ENCODE measurements at regions not wholly inside any gene's neighbourhood (a gene's known extent, or its start where the extent isn't known, plus 50 kb on each side); places are given as distances from the start of the nearest gene placed in this dataset.

DNA sequence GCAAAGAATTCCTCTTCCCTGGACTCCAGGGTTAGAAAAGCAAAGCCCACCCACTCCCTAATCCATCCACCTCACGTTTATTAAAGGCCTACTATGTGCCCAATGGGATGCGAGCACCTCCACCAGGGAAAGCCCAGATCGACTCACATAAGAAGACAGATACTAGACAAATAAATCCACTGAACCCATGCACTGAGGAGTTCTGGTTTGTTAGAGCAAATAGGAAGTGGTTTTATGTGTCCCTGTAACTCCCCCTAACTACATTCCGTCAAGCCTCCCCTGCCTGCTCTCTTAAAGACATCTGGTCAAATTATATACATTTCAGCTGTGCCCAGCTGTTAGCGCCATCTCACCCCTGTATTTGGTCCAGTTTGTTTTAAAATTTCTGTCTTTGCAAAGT lies 218.5 kb upstream of the RPL38 start:
- no peak overlapping the region for H3K27ac ChIP-seq
- H3K4me3 ChIP-seq, result no peak overlapping the region
- 28 to 48% methylated on average over 3 to 5 of the region's 5 CpGs for WGBS, 2 donors (ENCODE audit: low coverage in 1 of 2)
- H3K27me3 ChIP-seq, result peaks cover 71% of the 10 kb centered on the region
- H3K36me3 ChIP-seq, result no peaks in the 10 kb centered on the region
- no peaks in the 10 kb centered on the region for H3K4me1 ChIP-seq
- TF ChIP-seq POLR2A (IDR thresholded peaks at IDR 0.05), result no peak
- no peak for TF ChIP-seq POLR2AphosphoS5 (IDR thresholded peaks at IDR 0.05)
- TF ChIP-seq, protein P1, sequence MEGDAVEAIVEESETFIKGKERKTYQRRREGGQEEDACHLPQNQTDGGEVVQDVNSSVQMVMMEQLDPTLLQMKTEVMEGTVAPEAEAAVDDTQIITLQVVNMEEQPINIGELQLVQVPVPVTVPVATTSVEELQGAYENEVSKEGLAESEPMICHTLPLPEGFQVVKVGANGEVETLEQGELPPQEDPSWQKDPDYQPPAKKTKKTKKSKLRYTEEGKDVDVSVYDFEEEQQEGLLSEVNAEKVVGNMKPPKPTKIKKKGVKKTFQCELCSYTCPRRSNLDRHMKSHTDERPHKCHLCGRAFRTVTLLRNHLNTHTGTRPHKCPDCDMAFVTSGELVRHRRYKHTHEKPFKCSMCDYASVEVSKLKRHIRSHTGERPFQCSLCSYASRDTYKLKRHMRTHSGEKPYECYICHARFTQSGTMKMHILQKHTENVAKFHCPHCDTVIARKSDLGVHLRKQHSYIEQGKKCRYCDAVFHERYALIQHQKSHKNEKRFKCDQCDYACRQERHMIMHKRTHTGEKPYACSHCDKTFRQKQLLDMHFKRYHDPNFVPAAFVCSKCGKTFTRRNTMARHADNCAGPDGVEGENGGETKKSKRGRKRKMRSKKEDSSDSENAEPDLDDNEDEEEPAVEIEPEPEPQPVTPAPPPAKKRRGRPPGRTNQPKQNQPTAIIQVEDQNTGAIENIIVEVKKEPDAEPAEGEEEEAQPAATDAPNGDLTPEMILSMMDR (IDR thresholded peaks at IDR 0.05), result no peak
- TF ChIP-seq EP300 (IDR thresholded peaks at IDR 0.05), result no peak
- no peaks in the 10 kb centered on the region for H3K9me3 ChIP-seq
- no peak for ATAC-seq

- ATAC-seq, result no peak
- peaks cover 71% of the 10 kb centered on the region for H3K27me3 ChIP-seq
- H3K27ac ChIP-seq, result no peak overlapping the region
- H3K36me3 ChIP-seq, result no peaks in the 10 kb centered on the region
- no peaks in the 10 kb centered on the region for H3K9me3 ChIP-seq
- WGBS, 2 donors (ENCODE audit: low coverage in 1 of 2), result 80% methylated on average over 1 of the region's 11 CpGs; no CpG with 5 or more reads in 1 of the 2 donors
- H3K4me1 ChIP-seq, result no peaks in the 10 kb centered on the region
- no peak overlapping the region for H3K4me3 ChIP-seq
- TF ChIP-seq POLR2A (IDR thresholded peaks at IDR 0.05) (no peak), EP300 (IDR thresholded peaks at IDR 0.05) (no peak), POLR2AphosphoS5 (IDR thresholded peaks at IDR 0.05) (no peak)
- TF ChIP-seq, protein P1 (IDR thresholded peaks at IDR 0.05), result no peak
Measured at GRCh38 chr17:73985466-73986015, 217.9 kb upstream of the RPL38 start.

DNA sequence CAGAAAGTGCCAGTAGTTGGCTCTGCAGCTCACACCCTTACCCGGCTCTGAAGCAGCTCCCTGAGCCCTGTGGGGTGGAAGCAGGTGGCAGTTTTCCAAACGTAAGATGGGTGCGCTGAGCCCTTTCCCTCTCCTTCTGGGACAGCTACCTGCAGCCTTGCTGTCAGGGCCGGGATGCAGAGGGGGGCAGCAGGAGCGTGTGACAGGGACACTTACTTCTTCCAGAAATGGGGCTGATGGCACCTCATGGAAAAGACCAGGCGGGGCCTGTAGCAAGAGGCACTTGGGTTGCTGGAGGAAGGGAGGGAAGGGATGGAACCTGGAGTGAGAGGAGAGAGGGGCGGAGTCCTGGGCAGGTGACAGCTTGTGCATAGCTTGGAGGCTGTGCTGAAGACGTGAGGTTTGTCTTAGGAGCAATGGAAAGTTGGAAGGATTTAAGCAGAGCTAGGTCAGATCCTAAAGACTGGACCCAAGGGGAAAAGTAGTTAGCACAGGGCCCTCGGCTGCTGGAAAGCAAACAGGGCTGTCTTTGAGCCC lies 216.8 kb upstream of the RPL38 start:
- 73 to 74% methylated on average over 4 to 5 of the region's 9 CpGs for WGBS, 2 donors (ENCODE audit: low coverage in 1 of 2)
- no peak for ATAC-seq
- H3K27me3 ChIP-seq, result peaks cover 72% of the 10 kb centered on the region
- H3K27ac ChIP-seq, result no peak overlapping the region
- H3K4me1 ChIP-seq, result no peaks in the 10 kb centered on the region
- no peaks in the 10 kb centered on the region for H3K9me3 ChIP-seq
- TF ChIP-seq POLR2A (IDR thresholded peaks at IDR 0.05), result no peak
- no peak for TF ChIP-seq POLR2AphosphoS5 (IDR thresholded peaks at IDR 0.05)
- TF ChIP-seq EP300 (IDR thresholded peaks at IDR 0.05), result no peak
- TF ChIP-seq, protein P1 (IDR thresholded peaks at IDR 0.05), result no peak
- H3K4me3 ChIP-seq, result no peak overlapping the region
- no peaks in the 10 kb centered on the region for H3K36me3 ChIP-seq

- Histone ChIP-seq H3K27ac (no peak overlapping the region), H3K36me3 (no peaks in the 10 kb centered on the region), H3K9me3 (no peaks in the 10 kb centered on the region), H3K4me3 (no peak overlapping the region), H3K4me1 (no peaks in the 10 kb centered on the region), H3K27me3 (peaks cover 71% of the 10 kb centered on the region)
- WGBS, 2 donors (ENCODE audit: low coverage in 1 of 2), result no CpG with 5 or more reads among the region's 9 CpGs
- ATAC-seq, result no peak
- no peak for TF ChIP-seq POLR2AphosphoS5 (IDR thresholded peaks at IDR 0.05)
- TF ChIP-seq EP300 (IDR thresholded peaks at IDR 0.05), result no peak
- TF ChIP-seq, protein P1 (IDR thresholded peaks at IDR 0.05), result no peak
- no peak for TF ChIP-seq POLR2A (IDR thresholded peaks at IDR 0.05)
Measured at GRCh38 chr17:73987395-73987794, 216.1 kb upstream of the RPL38 start.

- Histone ChIP-seq H3K9me3 (no peaks in the 10 kb centered on the region), H3K27ac (no peak overlapping the region), H3K4me3 (no peak overlapping the region), H3K27me3 (peaks cover 71% of the 10 kb centered on the region), H3K4me1 (no peaks in the 10 kb centered on the region), H3K36me3 (no peaks in the 10 kb centered on the region)
- TF ChIP-seq, protein P1 (IDR thresholded peaks at IDR 0.05), result no peak
- TF ChIP-seq POLR2A (IDR thresholded peaks at IDR 0.05) (no peak), POLR2AphosphoS5 (IDR thresholded peaks at IDR 0.05) (no peak), EP300 (IDR thresholded peaks at IDR 0.05) (no peak)
- no peak for ATAC-seq
- 74% methylated on average over 6 of the region's 16 CpGs; no CpG with 5 or more reads in 1 of the 2 donors for WGBS, 2 donors (ENCODE audit: low coverage in 1 of 2)
Measured at GRCh38 chr17:73987845-73988509, 215.5 kb upstream of the RPL38 start.
